ENCODE measurements at regions not wholly inside any gene's neighbourhood (a gene's known extent, or its start where the extent isn't known, plus 50 kb on each side); places are given as distances from the start of the nearest gene placed in this dataset.

- TF ChIP-seq, protein P1, sequence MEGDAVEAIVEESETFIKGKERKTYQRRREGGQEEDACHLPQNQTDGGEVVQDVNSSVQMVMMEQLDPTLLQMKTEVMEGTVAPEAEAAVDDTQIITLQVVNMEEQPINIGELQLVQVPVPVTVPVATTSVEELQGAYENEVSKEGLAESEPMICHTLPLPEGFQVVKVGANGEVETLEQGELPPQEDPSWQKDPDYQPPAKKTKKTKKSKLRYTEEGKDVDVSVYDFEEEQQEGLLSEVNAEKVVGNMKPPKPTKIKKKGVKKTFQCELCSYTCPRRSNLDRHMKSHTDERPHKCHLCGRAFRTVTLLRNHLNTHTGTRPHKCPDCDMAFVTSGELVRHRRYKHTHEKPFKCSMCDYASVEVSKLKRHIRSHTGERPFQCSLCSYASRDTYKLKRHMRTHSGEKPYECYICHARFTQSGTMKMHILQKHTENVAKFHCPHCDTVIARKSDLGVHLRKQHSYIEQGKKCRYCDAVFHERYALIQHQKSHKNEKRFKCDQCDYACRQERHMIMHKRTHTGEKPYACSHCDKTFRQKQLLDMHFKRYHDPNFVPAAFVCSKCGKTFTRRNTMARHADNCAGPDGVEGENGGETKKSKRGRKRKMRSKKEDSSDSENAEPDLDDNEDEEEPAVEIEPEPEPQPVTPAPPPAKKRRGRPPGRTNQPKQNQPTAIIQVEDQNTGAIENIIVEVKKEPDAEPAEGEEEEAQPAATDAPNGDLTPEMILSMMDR (IDR thresholded peaks at IDR 0.05): no peak
- TF ChIP-seq POLR2A (IDR thresholded peaks at IDR 0.05) (no peak), POLR2AphosphoS5 (IDR thresholded peaks at IDR 0.05) (no peak), EP300 (IDR thresholded peaks at IDR 0.05) (no peak)
Observed at GRCh38 chr11:16561150-16561549, 177.3 kb upstream of the C11orf58 start.
